Uterus (tissue), 3 donors: ENCODE measurements at regions not wholly inside any gene's neighbourhood (a gene's known extent, or its start where the extent isn't known, plus 50 kb on each side); places are given as distances from the start of the nearest gene placed in this dataset.
"Not testable (repeated sequence)": the region's sequence is repeated elsewhere in the genome, so short reads cannot be mapped to it uniquely, and the experiment has no call there.

Experiments used
- DNase-seq, 2 donors: peaks; one replicate each; pipeline ENCODE4 v3.0.0-alpha.2; 2019 to 2020
- H3K27ac ChIP-seq, 2 donors: fragments of 200-600 bp; sonication (generic); 1 replicate in 1 of 2; 2 replicates in 1 of 2; pipeline ENCODE4 v1.5.1; 2016 to 2018
- H3K27me3 ChIP-seq, 2 donors: fragments of 200-600 bp; sonication (generic); one replicate each; pipeline ENCODE4 v1.5.1; 2018 to 2019; ENCODE audit warnings: control low read depth in 1 of 2
- H3K36me3 ChIP-seq, 2 donors: fragments of 200-600 bp; sonication (generic); one replicate each; pipeline ENCODE4 v1.5.1; 2019; ENCODE audit warnings: control low read depth in 1 of 2
- H3K4me1 ChIP-seq, 2 donors: fragments of 200-600 bp; sonication (generic); one replicate each; pipeline ENCODE4 v1.5.1; 2018 to 2019; ENCODE audit warnings: control low read depth in 1 of 2
- H3K4me3 ChIP-seq, 2 donors: fragments of 200-600 bp; sonication (generic); 1 replicate in 1 of 2; 2 replicates in 1 of 2; pipeline ENCODE4 v1.5.1; 2018 to 2019; ENCODE audit warnings: mild to moderate bottlenecking in 1 of 2
- H3K9me3 ChIP-seq, 2 donors: fragments of 200-600 bp; sonication (generic); one replicate each; pipeline ENCODE4 v1.5.1; 2019; ENCODE audit warnings: control low read depth in 1 of 2
- POLR2A ChIP-seq, 2 donors: fragments of 450-650 bp; IDR thresholded peaks; one replicate each; pipeline ENCODE4 v1.6.1; 2016; ENCODE audit warnings: antibody characterized with exemption in 2 of 2, mild to moderate bottlenecking in 1 of 2, moderate library complexity in 1 of 2
- intact Hi-C: fragments of 100-400 bp; cut with DNase I; formaldehyde crosslinking; loops from one replicate; pipeline ENCODE4 v1.15.1; 2023; ENCODE audit warnings: low total_unique reads
- TF ChIP-seq, protein P1 (sequence below), 4 experiments: fragments of 200-600 bp in 2 of 4; fragments of 450-650 bp in 2 of 4; sonication (generic) in 2 of 4; IDR thresholded peaks; one replicate each; pipeline ENCODE4 v1.5.1; 2016 to 2019; ENCODE audit warnings: antibody characterized with exemption in 4 of 4, mild to moderate bottlenecking in 2 of 4, moderate library complexity in 1 of 4
- donor health status: DM: yes; HTN: yes; CAD: no.

DNA sequence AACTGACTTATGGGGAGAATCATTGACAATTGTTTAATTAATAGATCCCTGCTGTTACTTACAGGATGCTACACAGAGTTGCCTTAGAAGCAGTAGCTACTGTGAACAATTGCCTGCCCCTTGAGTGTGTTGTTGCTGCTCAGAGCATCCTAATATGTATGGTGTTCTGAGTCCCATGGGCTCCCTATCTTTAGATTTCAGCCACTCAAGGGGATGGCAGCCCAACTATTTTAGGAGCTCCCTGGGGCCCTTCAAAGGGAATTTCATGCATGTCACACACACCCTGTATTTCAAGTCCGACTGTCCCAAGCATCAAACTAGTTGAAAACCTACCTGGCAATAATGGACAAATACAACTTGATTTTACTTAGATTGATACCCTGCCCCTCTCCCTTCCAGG lies 111.2 kb downstream of the NOC3L start:
- TF ChIP-seq, protein P1, sequence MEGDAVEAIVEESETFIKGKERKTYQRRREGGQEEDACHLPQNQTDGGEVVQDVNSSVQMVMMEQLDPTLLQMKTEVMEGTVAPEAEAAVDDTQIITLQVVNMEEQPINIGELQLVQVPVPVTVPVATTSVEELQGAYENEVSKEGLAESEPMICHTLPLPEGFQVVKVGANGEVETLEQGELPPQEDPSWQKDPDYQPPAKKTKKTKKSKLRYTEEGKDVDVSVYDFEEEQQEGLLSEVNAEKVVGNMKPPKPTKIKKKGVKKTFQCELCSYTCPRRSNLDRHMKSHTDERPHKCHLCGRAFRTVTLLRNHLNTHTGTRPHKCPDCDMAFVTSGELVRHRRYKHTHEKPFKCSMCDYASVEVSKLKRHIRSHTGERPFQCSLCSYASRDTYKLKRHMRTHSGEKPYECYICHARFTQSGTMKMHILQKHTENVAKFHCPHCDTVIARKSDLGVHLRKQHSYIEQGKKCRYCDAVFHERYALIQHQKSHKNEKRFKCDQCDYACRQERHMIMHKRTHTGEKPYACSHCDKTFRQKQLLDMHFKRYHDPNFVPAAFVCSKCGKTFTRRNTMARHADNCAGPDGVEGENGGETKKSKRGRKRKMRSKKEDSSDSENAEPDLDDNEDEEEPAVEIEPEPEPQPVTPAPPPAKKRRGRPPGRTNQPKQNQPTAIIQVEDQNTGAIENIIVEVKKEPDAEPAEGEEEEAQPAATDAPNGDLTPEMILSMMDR (IDR thresholded peaks at IDR 0.05), result no peak
- TF ChIP-seq POLR2A (IDR thresholded peaks at IDR 0.05), result no peak
- DNase-seq, result no peak
- H3K27me3 ChIP-seq, result no peaks in the 10 kb centered on the region
- no peaks in the 10 kb centered on the region for H3K4me1 ChIP-seq
- H3K27ac ChIP-seq, result no peak overlapping the region
- H3K36me3 ChIP-seq, result no peaks in the 10 kb centered on the region
- no peaks in the 10 kb centered on the region for H3K9me3 ChIP-seq
- intact Hi-C loops, result no loop called here
- no peak overlapping the region for H3K4me3 ChIP-seq

DNA sequence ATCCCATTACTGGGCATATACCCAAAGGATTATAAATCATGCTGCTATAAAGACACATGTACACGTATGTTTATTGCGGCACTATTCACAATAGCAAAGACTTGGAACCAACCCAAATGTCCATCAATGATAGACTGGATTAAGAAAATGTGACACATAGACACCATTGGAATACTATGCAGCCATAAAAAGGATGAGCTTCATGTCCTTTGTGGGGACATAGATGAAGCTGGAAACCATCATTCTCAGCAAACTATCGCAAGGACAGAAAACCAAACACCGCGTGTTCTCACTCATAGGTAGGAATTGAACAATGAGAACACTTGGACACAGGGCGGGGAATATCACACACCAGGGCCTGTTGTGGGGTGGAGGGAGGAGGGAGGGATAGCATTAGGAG lies 105.3 kb downstream of the NOC3L start:
- H3K27me3 ChIP-seq, H3K4me3 ChIP-seq, H3K9me3 ChIP-seq, H3K27ac ChIP-seq, intact Hi-C loops, H3K36me3 ChIP-seq, H3K4me1 ChIP-seq, DNase-seq: not testable (repeated sequence)

DNA sequence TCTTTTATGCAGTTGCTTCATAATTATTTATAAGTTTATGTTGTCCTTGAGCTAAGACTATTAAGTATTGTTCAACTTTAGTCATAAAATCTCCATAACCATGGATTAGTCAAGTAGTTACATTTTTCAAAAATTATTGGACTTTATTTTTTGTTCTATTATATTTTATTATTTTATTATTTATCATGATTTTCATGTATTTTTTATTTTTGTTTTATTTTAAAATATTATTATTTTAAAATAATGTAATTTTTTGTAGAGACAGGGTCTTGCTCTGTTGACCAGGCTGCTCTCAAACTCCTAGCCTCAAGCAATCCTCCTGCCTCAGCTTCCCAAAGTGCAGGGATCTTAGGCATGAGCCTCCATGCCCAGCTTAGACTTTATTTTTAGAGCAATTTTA lies 102.3 kb downstream of the NOC3L start:
- Histone ChIP-seq H3K9me3 (no peaks in the 10 kb centered on the region), H3K36me3 (no peaks in the 10 kb centered on the region), H3K4me1 (no peaks in the 10 kb centered on the region), H3K27me3 (no peaks in the 10 kb centered on the region), H3K27ac (no peak overlapping the region), H3K4me3 (no peak overlapping the region)
- intact Hi-C loops, result no loop called here
- TF ChIP-seq, protein P1 (IDR thresholded peaks at IDR 0.05), result no peak
- no peak for TF ChIP-seq POLR2A (IDR thresholded peaks at IDR 0.05)
- no peak for DNase-seq

DNA sequence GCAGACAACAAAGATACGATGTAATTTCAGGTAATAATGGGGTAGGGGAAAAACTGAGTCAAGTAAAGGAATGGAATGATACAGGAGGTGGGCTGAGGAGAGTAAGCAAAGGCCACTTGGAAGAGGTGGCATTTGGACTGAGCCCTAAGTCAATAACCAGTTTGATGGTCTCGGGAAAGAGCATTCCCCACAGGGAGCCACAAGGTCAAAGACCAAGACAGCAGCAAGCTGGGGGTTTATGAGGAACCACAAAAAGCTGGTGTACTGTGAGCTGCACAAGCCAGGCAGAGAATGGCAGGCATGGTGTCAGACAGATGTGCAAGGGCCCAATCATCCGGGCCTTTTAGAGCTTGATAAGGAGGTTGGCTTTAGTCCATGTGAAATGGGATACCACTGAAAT lies 98.7 kb downstream of the NOC3L start:
- intact Hi-C loops, result no loop called here
- TF ChIP-seq, protein P1 (IDR thresholded peaks at IDR 0.05), result no peak
- no peak for TF ChIP-seq POLR2A (IDR thresholded peaks at IDR 0.05)
- H3K27ac ChIP-seq, result no peak overlapping the region
- H3K4me3 ChIP-seq, result no peak overlapping the region
- DNase-seq, result no peak
- H3K4me1 ChIP-seq, result no peaks in the 10 kb centered on the region
- no peaks in the 10 kb centered on the region for H3K27me3 ChIP-seq
- H3K36me3 ChIP-seq, result no peaks in the 10 kb centered on the region
- no peaks in the 10 kb centered on the region for H3K9me3 ChIP-seq

DNA sequence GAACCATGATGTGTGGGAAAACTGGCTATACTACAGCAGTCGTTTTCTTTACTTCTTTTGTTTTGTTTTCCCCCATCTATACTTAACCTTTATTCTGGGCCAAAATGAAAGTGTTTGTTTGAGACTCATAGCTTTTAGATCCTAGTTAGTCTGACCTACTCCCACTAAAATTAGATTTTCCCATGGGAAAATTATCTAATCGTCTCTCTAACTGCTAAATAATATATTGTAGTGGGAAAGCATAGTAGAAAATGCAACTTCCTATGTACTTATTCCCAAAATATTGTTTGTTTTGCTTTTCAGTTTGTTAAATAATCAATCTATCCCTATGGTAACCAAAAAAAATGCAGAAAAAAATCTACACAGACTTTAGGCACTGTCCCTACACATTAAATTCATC lies 96.6 kb downstream of the NOC3L start:
- TF ChIP-seq, protein P1 (IDR thresholded peaks at IDR 0.05), result no peak
- no peak for TF ChIP-seq POLR2A (IDR thresholded peaks at IDR 0.05)
- intact Hi-C loops, result no loop called here

DNA sequence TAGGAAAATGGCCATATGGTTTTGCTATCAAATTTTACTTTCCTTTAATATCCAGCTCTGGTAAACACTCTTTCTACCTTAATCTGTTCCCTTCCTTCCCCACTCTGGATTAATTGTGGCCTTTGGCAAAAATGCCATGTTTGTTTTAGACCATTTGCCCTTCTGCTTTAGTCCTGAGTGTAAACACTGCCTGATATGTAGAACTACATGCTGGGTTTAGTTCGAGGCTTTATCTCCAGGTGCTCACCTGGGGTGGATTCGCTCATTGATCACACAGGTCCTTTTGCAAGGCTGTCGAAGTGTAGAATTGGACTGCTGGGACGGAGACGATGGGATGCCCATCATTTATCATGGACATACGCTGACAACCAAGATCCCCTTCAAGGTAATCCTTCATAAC lies 94.1 kb downstream of the NOC3L start:
- intact Hi-C loops, result no loop called here
- Histone ChIP-seq H3K36me3 (no peaks in the 10 kb centered on the region), H3K27ac (no peak overlapping the region), H3K4me1 (no peaks in the 10 kb centered on the region), H3K27me3 (no peaks in the 10 kb centered on the region), H3K9me3 (peaks cover 0 to 3% of the 10 kb centered on the region in 2 donors), H3K4me3 (no peak overlapping the region)
- TF ChIP-seq POLR2A (IDR thresholded peaks at IDR 0.05), result no peak
- TF ChIP-seq, protein P1 (IDR thresholded peaks at IDR 0.05), result no peak
- DNase-seq, result no peak

More for the DNA sequence above, 96.6 kb downstream of the NOC3L start:
- no peak for DNase-seq
- H3K4me3 ChIP-seq, result no peak overlapping the region
- no peak overlapping the region for H3K27ac ChIP-seq
- H3K4me1 ChIP-seq, result no peaks in the 10 kb centered on the region
- H3K9me3 ChIP-seq, result no peaks in the 10 kb centered on the region
- no peaks in the 10 kb centered on the region for H3K27me3 ChIP-seq
- no peaks in the 10 kb centered on the region for H3K36me3 ChIP-seq
